ENCODE measurements at regions not wholly inside any gene's neighbourhood (a gene's known extent, or its start where the extent isn't known, plus 50 kb on each side); places are given as distances from the start of the nearest gene placed in this dataset.

DNA sequence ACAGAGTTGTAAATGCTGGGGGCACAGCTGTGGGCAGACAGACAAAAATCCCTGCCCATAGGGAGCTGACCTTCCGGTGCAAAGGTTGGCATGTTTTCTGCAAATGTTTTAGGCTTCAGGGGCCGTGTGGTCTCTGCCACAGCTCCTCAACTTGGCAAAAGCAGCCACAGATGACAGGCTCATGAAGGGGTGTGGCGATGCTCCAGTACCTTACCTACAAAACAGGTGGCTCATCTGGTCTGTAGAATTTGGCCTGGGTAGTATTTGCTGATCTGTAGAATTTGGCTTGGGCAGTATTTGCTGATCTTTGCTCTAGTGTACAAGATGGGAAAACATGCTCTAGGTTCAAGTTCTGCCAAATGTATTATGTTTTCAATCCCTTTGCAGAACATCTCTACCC, 283.9 kb downstream of the GADD45G start:
- DNase-seq: no peak
- peaks cover 4% of the 10 kb centered on the region for H3K27me3 Mint-ChIP-seq (ENCODE audit: unreplicated experiment)
- H3K9me3 Mint-ChIP-seq (ENCODE audit: unreplicated experiment): peaks cover 1% of the 10 kb centered on the region
- no peaks in the 10 kb centered on the region for H3K36me3 Mint-ChIP-seq (ENCODE audit: unreplicated experiment)
- TF ChIP-seq, protein P1, sequence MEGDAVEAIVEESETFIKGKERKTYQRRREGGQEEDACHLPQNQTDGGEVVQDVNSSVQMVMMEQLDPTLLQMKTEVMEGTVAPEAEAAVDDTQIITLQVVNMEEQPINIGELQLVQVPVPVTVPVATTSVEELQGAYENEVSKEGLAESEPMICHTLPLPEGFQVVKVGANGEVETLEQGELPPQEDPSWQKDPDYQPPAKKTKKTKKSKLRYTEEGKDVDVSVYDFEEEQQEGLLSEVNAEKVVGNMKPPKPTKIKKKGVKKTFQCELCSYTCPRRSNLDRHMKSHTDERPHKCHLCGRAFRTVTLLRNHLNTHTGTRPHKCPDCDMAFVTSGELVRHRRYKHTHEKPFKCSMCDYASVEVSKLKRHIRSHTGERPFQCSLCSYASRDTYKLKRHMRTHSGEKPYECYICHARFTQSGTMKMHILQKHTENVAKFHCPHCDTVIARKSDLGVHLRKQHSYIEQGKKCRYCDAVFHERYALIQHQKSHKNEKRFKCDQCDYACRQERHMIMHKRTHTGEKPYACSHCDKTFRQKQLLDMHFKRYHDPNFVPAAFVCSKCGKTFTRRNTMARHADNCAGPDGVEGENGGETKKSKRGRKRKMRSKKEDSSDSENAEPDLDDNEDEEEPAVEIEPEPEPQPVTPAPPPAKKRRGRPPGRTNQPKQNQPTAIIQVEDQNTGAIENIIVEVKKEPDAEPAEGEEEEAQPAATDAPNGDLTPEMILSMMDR (IDR thresholded peaks at IDR 0.05; ENCODE audit: partially characterized antibody, unreplicated experiment): no peak
- no peak overlapping the region for H3K27ac Mint-ChIP-seq (ENCODE audit: unreplicated experiment)
- no peak overlapping the region for H3K4me3 Mint-ChIP-seq (ENCODE audit: unreplicated experiment)
- H3K4me1 Mint-ChIP-seq (ENCODE audit: low read depth, unreplicated experiment): peaks cover 3% of the 10 kb centered on the region

- Mint-ChIP-seq H3K27me3 (ENCODE audit: unreplicated experiment) (peaks cover 4% of the 10 kb centered on the region), H3K4me1 (ENCODE audit: low read depth, unreplicated experiment) (peaks cover 5% of the 10 kb centered on the region), H3K27ac (ENCODE audit: unreplicated experiment) (no peak overlapping the region), H3K36me3 (ENCODE audit: unreplicated experiment) (no peaks in the 10 kb centered on the region), H3K4me3 (ENCODE audit: unreplicated experiment) (no peak overlapping the region), H3K9me3 (ENCODE audit: unreplicated experiment) (peaks cover 1% of the 10 kb centered on the region)
- TF ChIP-seq, protein P1 (IDR thresholded peaks at IDR 0.05; ENCODE audit: partially characterized antibody, unreplicated experiment): no peak
- DNase-seq: no peak
These were observed 285.1 kb downstream of the GADD45G start for GRCh38 chr9:89889865-89890264.

DNA sequence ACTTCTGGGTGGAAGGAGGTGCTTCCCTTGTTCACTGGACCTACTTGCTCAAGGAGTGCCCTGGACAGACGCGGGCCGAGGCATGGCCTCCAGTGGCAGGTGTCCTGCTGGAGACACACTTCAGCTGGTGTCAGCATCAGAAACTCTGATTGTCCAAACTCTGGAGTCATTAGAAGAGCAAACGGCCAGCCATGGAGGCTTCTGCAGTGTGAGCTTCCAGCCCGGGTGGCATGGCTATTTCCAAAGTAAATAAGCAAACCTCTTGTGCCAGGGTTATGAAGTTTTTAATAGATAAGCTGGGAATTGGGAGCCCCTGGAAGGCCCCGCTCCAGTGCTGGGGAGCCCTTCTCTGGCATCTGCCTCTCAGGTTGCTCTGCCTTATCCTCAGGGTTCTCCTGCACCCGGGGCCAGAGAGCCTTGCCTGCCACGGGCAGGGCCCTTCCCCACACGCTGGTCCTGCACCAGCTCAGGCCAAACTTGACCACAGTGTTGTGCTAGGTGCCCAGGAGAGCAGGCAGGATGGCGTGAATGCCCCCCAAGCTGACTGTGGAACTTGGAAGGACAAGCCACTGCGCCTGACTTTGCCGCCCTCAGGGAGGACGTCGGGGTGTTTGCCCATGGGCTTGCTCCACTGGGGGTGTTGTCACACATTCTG, 285.6 kb downstream of the GADD45G start:
- Mint-ChIP-seq H3K4me1 (ENCODE audit: low read depth, unreplicated experiment) (peaks cover 5% of the 10 kb centered on the region), H3K4me3 (ENCODE audit: unreplicated experiment) (no peak overlapping the region), H3K36me3 (ENCODE audit: unreplicated experiment) (no peaks in the 10 kb centered on the region), H3K27ac (ENCODE audit: unreplicated experiment) (no peak overlapping the region), H3K9me3 (ENCODE audit: unreplicated experiment) (peaks cover 1% of the 10 kb centered on the region), H3K27me3 (ENCODE audit: unreplicated experiment) (peaks cover 4% of the 10 kb centered on the region)
- no peak for DNase-seq
- TF ChIP-seq, protein P1 (IDR thresholded peaks at IDR 0.05; ENCODE audit: partially characterized antibody, unreplicated experiment): no peak

DNA sequence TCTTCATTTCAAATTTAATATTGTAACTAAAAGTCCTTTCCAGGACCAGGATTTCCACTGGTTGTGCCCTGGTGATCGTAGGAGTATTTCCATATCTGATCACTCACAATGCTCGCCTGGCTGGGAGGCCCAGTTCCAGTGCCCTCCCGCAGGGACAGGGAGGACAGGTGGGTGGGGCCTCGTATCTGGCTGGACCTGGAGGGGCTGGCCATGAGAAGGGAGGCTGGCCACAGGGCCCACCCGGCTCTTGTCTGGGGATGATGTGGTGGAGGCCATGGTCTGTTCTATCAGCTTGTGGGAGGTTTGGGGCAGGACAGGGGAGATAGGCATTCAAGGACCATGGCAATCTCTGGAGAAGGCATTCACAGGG, 286.4 kb downstream of the GADD45G start:
- DNase-seq: no peak
- peaks cover 4% of the 10 kb centered on the region for H3K27me3 Mint-ChIP-seq (ENCODE audit: unreplicated experiment)
- H3K4me1 Mint-ChIP-seq (ENCODE audit: low read depth, unreplicated experiment): peaks cover 5% of the 10 kb centered on the region
- H3K4me3 Mint-ChIP-seq (ENCODE audit: unreplicated experiment): no peak overlapping the region
- H3K9me3 Mint-ChIP-seq (ENCODE audit: unreplicated experiment): peaks cover 1% of the 10 kb centered on the region
- H3K27ac Mint-ChIP-seq (ENCODE audit: unreplicated experiment): no peak overlapping the region
- no peaks in the 10 kb centered on the region for H3K36me3 Mint-ChIP-seq (ENCODE audit: unreplicated experiment)
- TF ChIP-seq, protein P1 (IDR thresholded peaks at IDR 0.05; ENCODE audit: partially characterized antibody, unreplicated experiment): no peak

DNA sequence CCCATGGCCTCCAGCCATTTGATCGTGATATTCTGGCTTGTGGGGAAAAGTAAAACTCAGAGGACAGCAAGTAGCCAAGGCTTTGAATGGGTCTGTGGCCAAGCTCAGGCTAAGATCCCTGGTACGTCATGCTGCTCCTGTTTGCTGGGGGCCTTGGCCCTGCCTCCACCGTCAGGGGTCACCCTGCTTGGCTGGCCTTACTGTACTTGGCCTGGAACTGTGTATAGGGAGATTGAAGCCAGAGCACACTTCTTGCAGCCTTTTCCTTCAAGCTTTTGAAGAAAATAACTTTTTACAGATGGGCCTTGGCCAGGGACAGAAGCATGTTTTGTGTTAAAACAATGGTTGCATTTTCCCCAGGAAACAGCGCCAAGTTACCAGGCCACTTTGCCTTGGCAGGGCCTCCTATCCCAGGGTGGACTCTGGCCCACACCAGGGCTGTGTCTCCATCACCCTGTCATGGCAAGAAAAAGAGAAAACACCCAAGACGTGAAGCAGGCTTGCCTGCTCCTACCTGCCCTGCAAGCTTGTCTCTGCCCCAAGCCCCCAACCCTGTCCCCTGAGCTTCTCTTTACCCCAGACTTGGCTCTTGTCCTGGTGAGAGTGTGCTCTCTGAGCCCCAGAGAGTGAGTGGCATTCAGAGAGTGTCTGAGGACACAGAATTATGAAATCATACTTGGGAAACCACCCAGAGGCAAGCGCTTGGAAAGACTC, 286.9 kb downstream of the GADD45G start:
- peaks cover 5% of the 10 kb centered on the region for H3K4me1 Mint-ChIP-seq (ENCODE audit: low read depth, unreplicated experiment)
- no peak overlapping the region for H3K4me3 Mint-ChIP-seq (ENCODE audit: unreplicated experiment)
- no peaks in the 10 kb centered on the region for H3K36me3 Mint-ChIP-seq (ENCODE audit: unreplicated experiment)
- H3K9me3 Mint-ChIP-seq (ENCODE audit: unreplicated experiment): peaks cover 1% of the 10 kb centered on the region
- TF ChIP-seq, protein P1 (IDR thresholded peaks at IDR 0.05; ENCODE audit: partially characterized antibody, unreplicated experiment): no peak
- H3K27ac Mint-ChIP-seq (ENCODE audit: unreplicated experiment): no peak overlapping the region
- no peak for DNase-seq
- H3K27me3 Mint-ChIP-seq (ENCODE audit: unreplicated experiment): peaks cover 4% of the 10 kb centered on the region

Data from glutamatergic neuron (in vitro differentiated cells).